ENCODE measurements at regions not wholly inside any gene's neighbourhood (a gene's known extent, or its start where the extent isn't known, plus 50 kb on each side); places are given as distances from the start of the nearest gene placed in this dataset.

DNA sequence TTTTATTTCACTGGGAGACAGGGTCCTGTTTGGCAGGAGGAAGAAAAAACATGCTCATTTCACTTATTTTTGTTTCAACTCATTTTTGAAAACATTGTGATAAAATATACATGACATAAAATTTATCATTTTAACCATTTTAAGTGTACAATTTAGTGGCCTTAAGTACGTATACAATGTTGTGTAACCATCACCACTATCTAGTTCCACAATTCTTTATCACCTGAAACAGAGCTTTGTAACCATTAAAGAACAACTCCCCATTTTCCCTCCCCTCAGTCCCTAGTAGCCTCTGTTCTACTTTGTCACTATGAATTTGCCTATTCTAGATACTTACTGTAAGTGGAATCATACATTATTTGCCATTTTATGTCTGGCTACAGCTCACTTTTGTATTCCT lies 143.8 kb downstream of the GPAT3 start:
- no peak overlapping the region for H3K4me3 Mint-ChIP-seq
- Histone ChIP-seq H4K91ac (ENCODE audit: insufficient read length, low read depth, low read length) (no peak overlapping the region), H2BK15ac (ENCODE audit: low read depth, low read length) (no peak overlapping the region), H3K4me2 (ENCODE audit: insufficient read depth, insufficient read length, low read length) (no peak overlapping the region), H3T11ph (ENCODE audit: low read length) (no peak overlapping the region), H2AK5ac (ENCODE audit: insufficient read length, low read length) (no peak overlapping the region), H3K23ac (ENCODE audit: insufficient read length, low read depth, low read length) (no peak overlapping the region), H2AFZ (ENCODE audit: low read length) (no peak overlapping the region), H3K79me1 (ENCODE audit: insufficient read depth, low read depth, low read length, poor library complexity, severe bottlenecking) (no peaks in the 10 kb centered on the region), H2BK20ac (ENCODE audit: low read depth, low read length, poor library complexity, severe bottlenecking) (no peak overlapping the region), H3K4ac (ENCODE audit: low read depth, low read length) (no peak overlapping the region), H3K27me3 (ENCODE audit: insufficient read depth, low read length) (no peaks in the 10 kb centered on the region), H4K8ac (replicated peaks; ENCODE audit: insufficient read length, low read depth, low read length) (no peak overlapping the region), H3K27ac (ENCODE audit: insufficient read length, low read depth, low read length) (no peak overlapping the region), H3K9me3 (ENCODE audit: control insufficient read depth, low read depth, low read length) (no peaks in the 10 kb centered on the region), H2BK5ac (ENCODE audit: insufficient read length, low read length) (no peak overlapping the region), H2BK12ac (ENCODE audit: insufficient read length, low read depth, low read length) (no peak overlapping the region), H3K23me2 (ENCODE audit: insufficient read length, low read depth, low read length, poor library complexity, severe bottlenecking) (no peaks in the 10 kb centered on the region), H3K56ac (ENCODE audit: insufficient read length, low read depth, low read length) (no peak overlapping the region), H3K14ac (ENCODE audit: insufficient read depth, low read length) (no peak overlapping the region), H4K20me1 (ENCODE audit: control insufficient read depth, insufficient read depth, insufficient read length) (no peaks in the 10 kb centered on the region), H2BK120ac (ENCODE audit: low read depth, low read length, poor library complexity, severe bottlenecking) (no peak overlapping the region), H3K4me1 (ENCODE audit: insufficient read depth, low read length) (no peaks in the 10 kb centered on the region), H3K18ac (ENCODE audit: insufficient read length, low read depth, low read length) (no peak overlapping the region), H3K79me2 (ENCODE audit: insufficient read depth, low read length) (no peaks in the 10 kb centered on the region), H3K9ac (ENCODE audit: extremely low read depth, insufficient read length, low read length) (no peak overlapping the region), H4K5ac (ENCODE audit: insufficient read length, low read depth, low read length) (no peak overlapping the region)
- no peaks in the 10 kb centered on the region for H3K36me3 Mint-ChIP-seq (ENCODE audit: insufficient read depth in 1 of 3, low read depth in 3 of 3)
- no peak overlapping the region for H3K27ac Mint-ChIP-seq
- no peak for DNase-seq
- peaks cover 5 to 7% of the 10 kb centered on the region in 2 experiments; a peak in 2 of 4 replicates for H3K4me1 Mint-ChIP-seq
- WGBS (ENCODE audit: extremely low coverage, insufficient read length, low lambda C conversion rate): no CpG with 5 or more reads among the region's 1 CpG
- H3K9me3 Mint-ChIP-seq: no peaks in the 10 kb centered on the region; a peak in 1 of 5 replicates
- TF ChIP-seq, protein P1, sequence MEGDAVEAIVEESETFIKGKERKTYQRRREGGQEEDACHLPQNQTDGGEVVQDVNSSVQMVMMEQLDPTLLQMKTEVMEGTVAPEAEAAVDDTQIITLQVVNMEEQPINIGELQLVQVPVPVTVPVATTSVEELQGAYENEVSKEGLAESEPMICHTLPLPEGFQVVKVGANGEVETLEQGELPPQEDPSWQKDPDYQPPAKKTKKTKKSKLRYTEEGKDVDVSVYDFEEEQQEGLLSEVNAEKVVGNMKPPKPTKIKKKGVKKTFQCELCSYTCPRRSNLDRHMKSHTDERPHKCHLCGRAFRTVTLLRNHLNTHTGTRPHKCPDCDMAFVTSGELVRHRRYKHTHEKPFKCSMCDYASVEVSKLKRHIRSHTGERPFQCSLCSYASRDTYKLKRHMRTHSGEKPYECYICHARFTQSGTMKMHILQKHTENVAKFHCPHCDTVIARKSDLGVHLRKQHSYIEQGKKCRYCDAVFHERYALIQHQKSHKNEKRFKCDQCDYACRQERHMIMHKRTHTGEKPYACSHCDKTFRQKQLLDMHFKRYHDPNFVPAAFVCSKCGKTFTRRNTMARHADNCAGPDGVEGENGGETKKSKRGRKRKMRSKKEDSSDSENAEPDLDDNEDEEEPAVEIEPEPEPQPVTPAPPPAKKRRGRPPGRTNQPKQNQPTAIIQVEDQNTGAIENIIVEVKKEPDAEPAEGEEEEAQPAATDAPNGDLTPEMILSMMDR (conservative IDR thresholded peaks at IDR 0.05): no peak
- peaks cover 3% of the 10 kb centered on the region for H3K27me3 Mint-ChIP-seq (ENCODE audit: low read depth)
